Mucosa of descending colon (tissue), 3 donors: ENCODE measurements at regions not wholly inside any gene's neighbourhood (a gene's known extent, or its start where the extent isn't known, plus 50 kb on each side); places are given as distances from the start of the nearest gene placed in this dataset.

Experiments used
- ATAC-seq: fragments of 200-7000 bp; cut with Tn5 transposase; one replicate; pipeline ENCODE4 v1.9.1; 2020; ENCODE audit warnings: mild to moderate bottlenecking, moderate library complexity
- DNase-seq, 3 donors: peaks; one replicate each; pipeline ENCODE4 v3.0.0-alpha.2; 2020
- H3K36me3 ChIP-seq: fragments of 200-600 bp; one replicate; pipeline ENCODE4 v1.8.0; 2021; ENCODE audit warnings: low read depth, mild to moderate bottlenecking
- H3K4me1 ChIP-seq: fragments of 200-600 bp; one replicate; pipeline ENCODE4 v1.8.0; 2021; ENCODE audit warnings: low read depth, mild to moderate bottlenecking
- H3K4me3 ChIP-seq: fragments of 200-600 bp; one replicate; pipeline ENCODE4 v1.8.0; 2021; ENCODE audit warnings: mild to moderate bottlenecking
- H3K9me3 ChIP-seq: fragments of 200-600 bp; one replicate; pipeline ENCODE4 v1.8.0; 2021; ENCODE audit warnings: mild to moderate bottlenecking
- CTCF ChIP-seq: fragments of 200-600 bp; IDR thresholded peaks from one replicate; pipeline ENCODE4 v1.8.0; 2022; ENCODE audit warnings: antibody characterized with exemption, mild to moderate bottlenecking
- intact Hi-C, 2 donors: fragments of 100-400 bp; cut with DNase I in 1 of 2; cut with micrococcal nuclease in 1 of 2; formaldehyde crosslinking; loops; one replicate each; pipeline versions ENCODE4 v1.11.0 to v1.11.1; 2022; cut with DNase I, micrococcal nuclease
- donor health status: DM: no; HTN: no; CAD: no; lungs with moderate emphysema.
- donor health status: DM: no; HTN: no; CAD: no.
- donor health status: DM: no; HTN: yes; CAD: no.

GRCh38 chr16:85265810-85266209 is 153.5 kb upstream of the CIBAR2 start:
- intact Hi-C loops, result no loop called here
- Histone ChIP-seq H3K36me3 (no peaks in the 10 kb centered on the region), H3K4me3 (no peak overlapping the region), H3K9me3 (no peaks in the 10 kb centered on the region), H3K4me1 (no peaks in the 10 kb centered on the region)
- DNase-seq (no peak), ATAC-seq (no peak)
- TF ChIP-seq CTCF, result no peak

GRCh38 chr16:85266857-85267256 is 154.6 kb upstream of the CIBAR2 start:
- H3K36me3 ChIP-seq, result no peaks in the 10 kb centered on the region
- no peak for ATAC-seq

GRCh38 chr16:85267414-85267945 is 155.2 kb upstream of the CIBAR2 start:
- intact Hi-C loops, result no loop called here
- no peaks in the 10 kb centered on the region for H3K36me3 ChIP-seq
- no peak for ATAC-seq

More at GRCh38 chr16:85266857-85267256, 154.6 kb upstream of the CIBAR2 start:
- TF ChIP-seq CTCF, result no peak
- intact Hi-C loops, result no loop called here
- DNase-seq, result no peak
- H3K4me1 ChIP-seq, result no peaks in the 10 kb centered on the region
- H3K4me3 ChIP-seq, result no peak overlapping the region
- H3K9me3 ChIP-seq, result no peaks in the 10 kb centered on the region

GRCh38 chr16:85269165-85269564 is 156.9 kb upstream of the CIBAR2 start:
- intact Hi-C loops, result no loop called here
- no peak overlapping the region for H3K4me3 ChIP-seq
- no peaks in the 10 kb centered on the region for H3K4me1 ChIP-seq
- no peaks in the 10 kb centered on the region for H3K36me3 ChIP-seq
- TF ChIP-seq CTCF, result no peak
- no peak for DNase-seq
- H3K9me3 ChIP-seq, result no peaks in the 10 kb centered on the region
- ATAC-seq, result no peak

More at GRCh38 chr16:85267414-85267945, 155.2 kb upstream of the CIBAR2 start:
- no peak for DNase-seq
- no peaks in the 10 kb centered on the region for H3K4me1 ChIP-seq
- H3K4me3 ChIP-seq, result no peak overlapping the region
- no peaks in the 10 kb centered on the region for H3K9me3 ChIP-seq
- TF ChIP-seq CTCF, result no peak

GRCh38 chr16:85270374-85270773 is 158.1 kb upstream of the CIBAR2 start:
- no peak for DNase-seq
- ATAC-seq, result no peak
- no peaks in the 10 kb centered on the region for H3K36me3 ChIP-seq
- intact Hi-C loops, result no loop called here
- H3K4me1 ChIP-seq, result no peaks in the 10 kb centered on the region
- no peak overlapping the region for H3K4me3 ChIP-seq
- TF ChIP-seq CTCF, result no peak
- H3K9me3 ChIP-seq, result no peaks in the 10 kb centered on the region

GRCh38 chr16:85271198-85271597 is 158.9 kb upstream of the CIBAR2 start:
- Histone ChIP-seq H3K4me3 (no peak overlapping the region), H3K9me3 (no peaks in the 10 kb centered on the region), H3K4me1 (no peaks in the 10 kb centered on the region), H3K36me3 (no peaks in the 10 kb centered on the region)
- DNase-seq, result no peak
- TF ChIP-seq CTCF, result no peak
- intact Hi-C loops, result no loop called here
- no peak for ATAC-seq
